Fibroblast of skin of right biceps (primary cell): ENCODE measurements at regions not wholly inside any gene's neighbourhood (a gene's known extent, or its start where the extent isn't known, plus 50 kb on each side); places are given as distances from the start of the nearest gene placed in this dataset.
"Not testable (repeated sequence)": the region's sequence is repeated elsewhere in the genome, so short reads cannot be mapped to it uniquely, and the experiment has no call there.

Source experiments
- DNase-seq: peaks from one replicate; pipeline ENCODE4 v3.0.0-alpha.2; 2013

GRCh38 chr6:150499882-150500312 lies 99.8 kb upstream of the PLEKHG1 start:
- no peak for DNase-seq

GRCh38 chr6:150500568-150500967 lies 99.1 kb upstream of the PLEKHG1 start:
- not testable (repeated sequence) for DNase-seq

- no peak for DNase-seq
These were observed 96.6 kb upstream of the PLEKHG1 start for GRCh38 chr6:150503041-150503440.

GRCh38 chr6:150503586-150504339 lies 95.9 kb upstream of the PLEKHG1 start:
- DNase-seq: no peak

GRCh38 chr6:150507361-150507760 lies 92.3 kb upstream of the PLEKHG1 start:
- not testable (repeated sequence) for DNase-seq

- DNase-seq: no peak
These were observed 89.1 kb upstream of the PLEKHG1 start for GRCh38 chr6:150510576-150510975.

- no peak for DNase-seq
These were observed 88.4 kb upstream of the PLEKHG1 start for GRCh38 chr6:150511313-150511712.

- DNase-seq: no peak
These were observed 84.8 kb upstream of the PLEKHG1 start for GRCh38 chr6:150514806-150515380.

- no peak for DNase-seq
These were observed 83.5 kb upstream of the PLEKHG1 start for GRCh38 chr6:150516199-150516598.

GRCh38 chr6:150517175-150517574 lies 82.5 kb upstream of the PLEKHG1 start:
- peak; percentile 59 for DNase-seq

GRCh38 chr6:150521482-150521881 lies 78.2 kb upstream of the PLEKHG1 start:
- no peak for DNase-seq

GRCh38 chr6:150523216-150523615 lies 76.5 kb upstream of the PLEKHG1 start:
- DNase-seq: not testable (repeated sequence)

- no peak for DNase-seq
These were observed 74.4 kb upstream of the PLEKHG1 start for GRCh38 chr6:150525300-150525699.

GRCh38 chr6:150527100-150527499 lies 72.6 kb upstream of the PLEKHG1 start:
- DNase-seq: no peak

GRCh38 chr6:150528648-150529285 lies 70.9 kb upstream of the PLEKHG1 start:
- peak; percentile 51 for DNase-seq

GRCh38 chr6:150529646-150530045 lies 70.0 kb upstream of the PLEKHG1 start:
- DNase-seq: no peak

- DNase-seq: no peak
These were observed 67.7 kb upstream of the PLEKHG1 start for GRCh38 chr6:150531957-150532356.

- no peak for DNase-seq
These were observed 65.1 kb upstream of the PLEKHG1 start for GRCh38 chr6:150534553-150534952.

- no peak for DNase-seq
These were observed 64.4 kb upstream of the PLEKHG1 start for GRCh38 chr6:150535151-150535804.

- DNase-seq: no peak
These were observed 63.9 kb upstream of the PLEKHG1 start for GRCh38 chr6:150535818-150536220.

GRCh38 chr6:150536835-150537234 lies 62.9 kb upstream of the PLEKHG1 start:
- no peak for DNase-seq

- no peak for DNase-seq
These were observed 62.2 kb upstream of the PLEKHG1 start for GRCh38 chr6:150537491-150537890.

- no peak for DNase-seq
These were observed 61.8 kb upstream of the PLEKHG1 start for GRCh38 chr6:150537893-150538292.

GRCh38 chr6:150539111-150539510 lies 60.6 kb upstream of the PLEKHG1 start:
- no peak for DNase-seq
